GM18502 (cell line): ENCODE measurements at regions not wholly inside any gene's neighbourhood (a gene's known extent, or its start where the extent isn't known, plus 50 kb on each side); places are given as distances from the start of the nearest gene placed in this dataset.

Experiments used
- ATAC-seq: cut with Tn5 transposase; IDR thresholded peaks from one replicate; pipeline ENCODE4 v1.9.1; 2021; ENCODE audit warnings: mild to moderate bottlenecking; ENCODE audit not compliant: unreplicated experiment, poor library complexity

GRCh38 chr1:81144240-81144825, 656.4 kb upstream of the ADGRL2 start:
- ATAC-seq = no peak

- ATAC-seq = no peak
Observed at GRCh38 chr1:81142099-81142826, 658.5 kb upstream of the ADGRL2 start.

GRCh38 chr1:81135524-81135923, 665.2 kb upstream of the ADGRL2 start:
- no peak for ATAC-seq

GRCh38 chr1:81129776-81130175, 671.0 kb upstream of the ADGRL2 start:
- ATAC-seq = no peak

GRCh38 chr1:81129366-81129765, 671.4 kb upstream of the ADGRL2 start:
- ATAC-seq = no peak

GRCh38 chr1:81128079-81128478, 672.7 kb upstream of the ADGRL2 start:
- no peak for ATAC-seq

GRCh38 chr1:81126989-81127581, 673.6 kb upstream of the ADGRL2 start:
- no peak for ATAC-seq

GRCh38 chr1:81125672-81126071, 675.1 kb upstream of the ADGRL2 start:
- no peak for ATAC-seq

- no peak for ATAC-seq
Observed at GRCh38 chr1:81121306-81121705, 679.4 kb upstream of the ADGRL2 start.

GRCh38 chr1:81119319-81119718, 681.4 kb upstream of the ADGRL2 start:
- ATAC-seq = no peak

- ATAC-seq = no peak
Observed at GRCh38 chr1:81118550-81118949, 682.2 kb upstream of the ADGRL2 start.

GRCh38 chr1:81115422-81115821, 685.3 kb upstream of the ADGRL2 start:
- ATAC-seq = no peak

- ATAC-seq = no peak
Observed at GRCh38 chr1:81114191-81114590, 686.5 kb upstream of the ADGRL2 start.

GRCh38 chr1:81113688-81114087, 687.0 kb upstream of the ADGRL2 start:
- ATAC-seq = no peak

- no peak for ATAC-seq
Observed at GRCh38 chr1:81111818-81112217, 688.9 kb upstream of the ADGRL2 start.

GRCh38 chr1:81109038-81109437, 691.7 kb upstream of the ADGRL2 start:
- ATAC-seq = no peak

- no peak for ATAC-seq
Observed at GRCh38 chr1:81097860-81098259, 702.9 kb upstream of the ADGRL2 start.

GRCh38 chr1:81073580-81073979, 727.2 kb upstream of the ADGRL2 start:
- no peak for ATAC-seq

- no peak for ATAC-seq
Observed at GRCh38 chr1:81071969-81072753, 728.6 kb upstream of the ADGRL2 start.

- no peak for ATAC-seq
Observed at GRCh38 chr1:81071072-81071858, 729.5 kb upstream of the ADGRL2 start.
